ENCODE measurements at regions not wholly inside any gene's neighbourhood (a gene's known extent, or its start where the extent isn't known, plus 50 kb on each side); places are given as distances from the start of the nearest gene placed in this dataset.

GRCh38 chr16:64102654-64103053, 1019.2 kb downstream of the CDH11 start:
- TF ChIP-seq CTCF (IDR thresholded peaks at IDR 0.05; ENCODE audit: poor library complexity) = no peak
- TF ChIP-seq EZH2 (IDR thresholded peaks at IDR 0.05; ENCODE audit: borderline replicate concordance) = no peak
